Mesenchymal stem cell (in vitro differentiated cells and primary cell): ENCODE measurements at regions not wholly inside any gene's neighbourhood (a gene's known extent, or its start where the extent isn't known, plus 50 kb on each side); places are given as distances from the start of the nearest gene placed in this dataset.

Source experiments
- DNase-seq: peaks from one replicate; pipeline ENCODE4 v3.0.0-alpha.2; 2013
- H2AFZ ChIP-seq: one replicate; pipeline ENCODE4 v1.6.1; 2013; ENCODE audit warnings: low read depth, mild to moderate bottlenecking, control low read depth, inconsistent platforms, low read length, moderate library complexity
- H2AK5ac ChIP-seq: 2 replicates; pipeline ENCODE4 v1.6.1; 2013; ENCODE audit warnings: low read length, moderate library complexity, mild to moderate bottlenecking, inconsistent platforms; ENCODE audit not compliant: severe bottlenecking
- H2BK120ac ChIP-seq: one replicate; pipeline ENCODE4 v1.6.1; 2013; ENCODE audit warnings: low read depth, mild to moderate bottlenecking, inconsistent platforms, low read length, moderate library complexity
- H2BK12ac ChIP-seq, 2 experiments: one replicate each; pipeline ENCODE4 v1.6.1; 2013; ENCODE audit warnings: inconsistent platforms in 2 of 2, low read length in 2 of 2, mild to moderate bottlenecking in 2 of 2, moderate library complexity in 2 of 2, control low read depth in 1 of 2
- H2BK15ac ChIP-seq: one replicate; pipeline ENCODE4 v1.6.1; 2013; ENCODE audit warnings: mild to moderate bottlenecking, low read depth, inconsistent platforms; ENCODE audit not compliant: poor library complexity, severe bottlenecking
- H2BK5ac ChIP-seq: 2 replicates; pipeline ENCODE4 v1.6.1; 2013; ENCODE audit warnings: low read depth, mild to moderate bottlenecking, low read length, control low read depth, inconsistent platforms; ENCODE audit not compliant: poor library complexity, severe bottlenecking
- H3K14ac ChIP-seq, 2 experiments: one replicate each; pipeline ENCODE4 v1.6.1; 2013; ENCODE audit warnings: inconsistent platforms in 2 of 2, low read length in 2 of 2, control low read depth in 1 of 2, mild to moderate bottlenecking in 1 of 2, moderate library complexity in 1 of 2
- H3K18ac ChIP-seq, 2 experiments: one replicate each; pipeline ENCODE4 v1.6.1; 2013; ENCODE audit warnings: inconsistent platforms in 2 of 2, low read length in 2 of 2, control low read depth in 1 of 2, low read depth in 1 of 2, mild to moderate bottlenecking in 1 of 2
- H3K23ac ChIP-seq, 2 experiments: one replicate each; pipeline ENCODE4 v1.6.1; 2013; ENCODE audit warnings: inconsistent platforms in 2 of 2, low read length in 2 of 2, mild to moderate bottlenecking in 2 of 2, moderate library complexity in 2 of 2, control low read depth in 1 of 2
- H3K27ac ChIP-seq: 2 replicates; pipeline ENCODE4 v1.5.1; 2013; ENCODE audit warnings: mild to moderate bottlenecking, moderate library complexity, low read length, control low read depth, inconsistent platforms; ENCODE audit not compliant: poor library complexity, severe bottlenecking
- H3K27me3 ChIP-seq, 2 experiments: 2 replicates each; pipeline versions ENCODE4 v1.6.1 to v1.7.0; 2013; ENCODE audit warnings: low read length in 2 of 2, mild to moderate bottlenecking in 2 of 2, moderate library complexity in 2 of 2, control low read depth in 1 of 2, inconsistent platforms in 1 of 2; ENCODE audit not compliant: control insufficient read depth in 1 of 2, insufficient read depth in 1 of 2
- H3K36me3 ChIP-seq, 2 experiments: 2 replicates each; pipeline versions ENCODE4 v1.6.1 to v1.7.0; 2013; ENCODE audit warnings: low read length in 2 of 2, control low read depth in 1 of 2, inconsistent platforms in 1 of 2, low read depth in 1 of 2, mild to moderate bottlenecking in 1 of 2; ENCODE audit not compliant: insufficient read depth in 2 of 2, control insufficient read depth in 1 of 2
- H3K4ac ChIP-seq, 2 experiments: one replicate each; pipeline ENCODE4 v1.6.1; 2013; ENCODE audit warnings: inconsistent platforms in 2 of 2, low read length in 2 of 2, mild to moderate bottlenecking in 2 of 2, moderate library complexity in 2 of 2, control low read depth in 1 of 2, low read depth in 1 of 2
- H3K4me1 ChIP-seq: 2 replicates; pipeline ENCODE4 v1.6.1; 2013; ENCODE audit warnings: low read depth, low read length, control low read depth; ENCODE audit not compliant: control insufficient read depth, insufficient read depth
- H3K4me2 ChIP-seq: 2 replicates; pipeline ENCODE4 v1.6.1; 2013; ENCODE audit warnings: low read length, mild to moderate bottlenecking, inconsistent platforms; ENCODE audit not compliant: poor library complexity, severe bottlenecking
- H3K4me3 ChIP-seq, 2 experiments: 2 replicates each; pipeline versions ENCODE4 v1.5.1 to v1.7.0; 2013; ENCODE audit warnings: low read length in 2 of 2, mild to moderate bottlenecking in 2 of 2, control low read depth in 1 of 2, low read depth in 1 of 2; ENCODE audit not compliant: insufficient read depth in 1 of 2
- H3K79me1 ChIP-seq: replicated peaks from 2 replicates; pipeline ENCODE4 v1.6.1; 2013; ENCODE audit warnings: mild to moderate bottlenecking, control low read depth, low read length, inconsistent platforms; ENCODE audit not compliant: poor library complexity, severe bottlenecking
- H3K9ac ChIP-seq: 2 replicates; pipeline ENCODE4 v1.7.0; 2013; ENCODE audit warnings: mild to moderate bottlenecking, low read length, moderate library complexity
- H3K9me3 ChIP-seq: 2 replicates; pipeline ENCODE4 v1.7.0; 2013; ENCODE audit warnings: mild to moderate bottlenecking, low read length; ENCODE audit not compliant: control insufficient read depth
- H4K8ac ChIP-seq: one replicate; pipeline ENCODE4 v1.6.1; 2013; ENCODE audit warnings: inconsistent platforms, mild to moderate bottlenecking, low read length, moderate library complexity
- H4K91ac ChIP-seq: one replicate; pipeline ENCODE4 v1.6.1; 2013; ENCODE audit warnings: mild to moderate bottlenecking, low read length, inconsistent platforms
- WGBS: methylation state at CpG from one replicate; pipeline ENCODE4 v1.1.7; 2013; ENCODE audit warnings: mixed read lengths; 5-methylcytosine and 5-hydroxymethylcytosine counted together

- WGBS = 64% methylated on average over 3 of the region's 3 CpGs
- H3K18ac ChIP-seq = no peak overlapping the region
Measured at GRCh38 chr16:58837950-58838349, 103.8 kb upstream of the GOT2 start.

DNA sequence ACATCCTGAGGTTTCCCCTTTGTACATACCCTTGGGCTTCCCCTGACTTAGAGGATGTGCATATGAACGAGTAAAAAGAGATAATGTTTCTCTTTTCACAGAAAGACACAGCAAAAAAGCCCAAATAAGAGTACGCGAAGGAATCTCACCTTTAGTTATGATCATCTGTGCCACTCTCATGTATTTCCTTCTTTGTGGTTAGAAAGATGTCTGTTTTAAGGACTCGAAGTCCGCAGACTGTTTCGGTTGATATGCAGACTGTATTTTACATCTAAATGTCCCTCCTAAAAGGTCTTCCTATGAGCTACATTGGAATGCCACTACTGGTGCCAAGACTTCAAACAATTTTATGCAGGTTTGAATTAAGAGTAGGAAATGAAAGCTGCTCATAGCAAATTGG, 102.3 kb upstream of the GOT2 start:
- no peaks in the 10 kb centered on the region for H3K36me3 ChIP-seq
- no peaks in the 10 kb centered on the region for H3K4me1 ChIP-seq
- WGBS = 89% methylated on average over 3 of the region's 6 CpGs

More at GRCh38 chr16:58837950-58838349, 103.8 kb upstream of the GOT2 start:
- Histone ChIP-seq H3K27me3 (no peaks in the 10 kb centered on the region), H2BK12ac (no peak overlapping the region), H2AFZ (no peak overlapping the region), H3K4me1 (no peaks in the 10 kb centered on the region), H3K4ac (no peak overlapping the region), H4K8ac (no peak overlapping the region), H4K91ac (no peak overlapping the region), H2BK5ac (no peak overlapping the region), H2BK120ac (no peak overlapping the region), H3K4me3 (no peak overlapping the region), H3K36me3 (no peaks in the 10 kb centered on the region), H3K14ac (peak overlapping the region in 1 of 2 experiments; percentile 15), H3K79me1 (no peaks in the 10 kb centered on the region), H3K27ac (no peak overlapping the region), H3K9ac (no peak overlapping the region), H2AK5ac (no peak overlapping the region), H3K23ac (no peak overlapping the region), H2BK15ac (no peak overlapping the region), H3K4me2 (no peak overlapping the region), H3K9me3 (no peaks in the 10 kb centered on the region)
- no peak for DNase-seq

GRCh38 chr16:58832386-58832895, 98.3 kb upstream of the GOT2 start:
- H3K36me3 ChIP-seq = no peaks in the 10 kb centered on the region
- no peak overlapping the region for H2BK12ac ChIP-seq
- H2BK15ac ChIP-seq = no peak overlapping the region
- no peak overlapping the region for H4K91ac ChIP-seq
- no peak overlapping the region for H3K4ac ChIP-seq
- H3K27me3 ChIP-seq = no peaks in the 10 kb centered on the region
- H3K14ac ChIP-seq = no peak overlapping the region
- no peak overlapping the region for H2BK5ac ChIP-seq
- H2AFZ ChIP-seq = no peak overlapping the region
- no peak overlapping the region for H3K4me2 ChIP-seq
- 75% methylated on average over 2 of the region's 2 CpGs for WGBS
- H3K9me3 ChIP-seq = no peaks in the 10 kb centered on the region
- no peak overlapping the region for H3K27ac ChIP-seq
- no peak overlapping the region for H3K18ac ChIP-seq
- H2BK120ac ChIP-seq = no peak overlapping the region
- DNase-seq = no peak
- no peak overlapping the region for H3K23ac ChIP-seq
- no peak overlapping the region for H4K8ac ChIP-seq
- H2AK5ac ChIP-seq = no peak overlapping the region
- no peaks in the 10 kb centered on the region for H3K4me1 ChIP-seq
- no peak overlapping the region for H3K4me3 ChIP-seq
- H3K79me1 ChIP-seq = no peaks in the 10 kb centered on the region
- H3K9ac ChIP-seq = no peak overlapping the region

More for the DNA sequence above, 102.3 kb upstream of the GOT2 start:
- H3K9me3 ChIP-seq = no peaks in the 10 kb centered on the region
- H2BK120ac ChIP-seq = no peak overlapping the region
- H2BK15ac ChIP-seq = no peak overlapping the region
- no peak overlapping the region for H3K9ac ChIP-seq
- H3K23ac ChIP-seq = no peak overlapping the region
- H2BK12ac ChIP-seq = no peak overlapping the region
- no peak overlapping the region for H2AK5ac ChIP-seq
- H2AFZ ChIP-seq = no peak overlapping the region
- H4K8ac ChIP-seq = no peak overlapping the region
- no peak overlapping the region for H3K4me2 ChIP-seq
- H3K27ac ChIP-seq = no peak overlapping the region
- no peak overlapping the region for H3K4me3 ChIP-seq
- H3K18ac ChIP-seq = no peak overlapping the region
- H3K4ac ChIP-seq = no peak overlapping the region
- H4K91ac ChIP-seq = no peak overlapping the region
- DNase-seq = no peak
- H2BK5ac ChIP-seq = no peak overlapping the region
- H3K27me3 ChIP-seq = no peaks in the 10 kb centered on the region
- H3K79me1 ChIP-seq = no peaks in the 10 kb centered on the region
- no peak overlapping the region for H3K14ac ChIP-seq

DNA sequence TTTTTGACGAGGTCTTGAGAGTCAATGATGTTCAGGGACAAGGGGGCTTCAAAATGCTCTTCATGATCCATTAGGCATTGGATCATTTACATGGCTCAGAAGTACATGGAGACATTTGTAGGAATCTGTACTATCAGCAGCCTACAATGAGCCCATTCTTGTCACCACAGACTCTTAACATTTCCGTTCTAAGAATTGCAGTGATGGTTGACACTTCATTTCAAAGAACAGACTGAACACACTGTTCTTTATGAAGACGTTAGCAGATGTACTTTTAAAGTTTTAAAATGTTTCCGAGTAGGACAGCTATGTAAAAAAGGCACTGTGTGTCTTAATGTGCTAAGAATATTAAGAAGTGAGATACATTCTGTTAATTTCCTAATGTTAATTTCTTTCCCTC, 97.3 kb upstream of the GOT2 start:
- DNase-seq = no peak
- no peak overlapping the region for H3K4me2 ChIP-seq
- no peaks in the 10 kb centered on the region for H3K36me3 ChIP-seq
- no peak overlapping the region for H4K8ac ChIP-seq
- no peak overlapping the region for H3K23ac ChIP-seq
- H2BK120ac ChIP-seq = no peak overlapping the region
- H4K91ac ChIP-seq = no peak overlapping the region
- H3K18ac ChIP-seq = no peak overlapping the region
- no CpG with 5 or more reads among the region's 4 CpGs for WGBS
- no peak overlapping the region for H2AK5ac ChIP-seq
- no peak overlapping the region for H3K27ac ChIP-seq
- H3K9me3 ChIP-seq = no peaks in the 10 kb centered on the region
- H3K4me3 ChIP-seq = no peak overlapping the region
- no peak overlapping the region for H2BK12ac ChIP-seq
- H3K14ac ChIP-seq = no peak overlapping the region
- H2BK15ac ChIP-seq = no peak overlapping the region
- H3K27me3 ChIP-seq = no peaks in the 10 kb centered on the region
- no peak overlapping the region for H3K4ac ChIP-seq
- no peak overlapping the region for H3K9ac ChIP-seq
- no peaks in the 10 kb centered on the region for H3K79me1 ChIP-seq
- H2AFZ ChIP-seq = no peak overlapping the region
- no peak overlapping the region for H2BK5ac ChIP-seq
- no peaks in the 10 kb centered on the region for H3K4me1 ChIP-seq
